Right atrium auricular region (tissue), 2 donors: ENCODE measurements at regions not wholly inside any gene's neighbourhood (a gene's known extent, or its start where the extent isn't known, plus 50 kb on each side); places are given as distances from the start of the nearest gene placed in this dataset.

ENCODE experiments used
- DNase-seq: peaks from one replicate; pipeline ENCODE4 v3.0.0-alpha.2; 2019; ENCODE audit warnings: low spot score
- H3K27ac ChIP-seq, 2 donors: fragments of 200-600 bp; sonication (generic); 1 replicate in 1 of 2; 2 replicates in 1 of 2; pipeline ENCODE4 v1.5.1; 2016 to 2019
- H3K27me3 ChIP-seq, 2 donors: fragments of 200-600 bp; sonication (generic); one replicate each; pipeline versions ENCODE4 v1.5.1 to v1.6.0; 2017 to 2019
- H3K36me3 ChIP-seq: fragments of 200-600 bp; sonication (generic); one replicate; pipeline ENCODE4 v1.5.1; 2016
- H3K4me1 ChIP-seq, 2 donors: fragments of 200-600 bp; sonication (generic); one replicate each; pipeline versions ENCODE4 v1.5.1 to v1.6.0; 2017 to 2019
- H3K4me3 ChIP-seq, 2 donors: fragments of 200-600 bp; sonication (generic); 1 replicate in 1 of 2; 2 replicates in 1 of 2; pipeline ENCODE4 v1.5.1; 2017 to 2019; ENCODE audit warnings: mild to moderate bottlenecking in 1 of 2, moderate library complexity in 1 of 2
- H3K9me3 ChIP-seq, 2 donors: fragments of 200-600 bp; sonication (generic); one replicate each; pipeline ENCODE4 v1.5.1; 2019
- CTCF ChIP-seq, 2 donors: fragments of 200-600 bp; sonication (generic); IDR thresholded peaks; one replicate each; pipeline ENCODE4 v1.5.1; 2019; ENCODE audit warnings: antibody characterized with exemption in 2 of 2

DNA sequence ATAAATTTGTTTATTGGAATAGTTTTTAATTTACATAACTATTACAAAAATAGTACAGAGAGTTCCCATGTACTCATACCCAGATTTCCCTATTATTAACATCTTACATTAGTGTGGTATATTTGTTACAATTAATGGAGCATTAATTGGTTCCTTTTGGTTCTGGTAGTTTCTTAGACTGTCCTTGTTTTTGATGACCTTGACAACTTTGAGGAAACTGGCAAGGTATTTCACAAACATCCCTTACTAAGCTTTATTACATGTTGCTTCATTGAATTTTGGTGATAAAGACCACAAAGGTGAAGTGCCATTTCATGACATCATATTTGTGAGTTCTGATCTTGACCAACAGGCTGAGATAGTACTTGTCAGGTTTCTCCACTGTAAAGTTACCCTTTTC, 379.0 kb upstream of the GCFC2 start:
- H3K4me3 ChIP-seq, result no peak overlapping the region
- H3K27me3 ChIP-seq, result no peaks in the 10 kb centered on the region
- H3K9me3 ChIP-seq, result no peaks in the 10 kb centered on the region
- no peak overlapping the region for H3K27ac ChIP-seq
- no peaks in the 10 kb centered on the region for H3K36me3 ChIP-seq
- no peak for DNase-seq
- TF ChIP-seq CTCF (IDR thresholded peaks at IDR 0.05), result no peak
- H3K4me1 ChIP-seq, result no peaks in the 10 kb centered on the region

DNA sequence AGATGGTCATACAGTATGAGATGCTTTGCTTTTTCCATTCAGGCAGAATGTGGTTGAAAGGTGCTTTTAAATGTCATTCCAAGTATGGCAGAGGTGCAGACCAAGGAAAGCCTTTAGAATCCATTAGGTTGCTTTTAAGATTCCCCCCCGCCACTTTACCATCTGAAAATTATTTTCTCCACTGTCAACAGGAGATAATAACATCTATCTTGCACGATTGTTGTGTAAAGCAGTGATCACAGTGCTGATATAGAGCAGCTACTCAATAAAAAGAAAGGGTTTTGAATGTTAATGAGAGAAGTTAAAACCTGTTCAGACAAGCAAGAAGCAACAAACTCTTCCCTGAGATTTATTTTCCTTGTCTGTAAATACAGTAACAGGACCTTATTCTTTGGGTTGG, 372.5 kb upstream of the GCFC2 start:
- Histone ChIP-seq H3K9me3 (no peaks in the 10 kb centered on the region), H3K4me1 (no peaks in the 10 kb centered on the region), H3K4me3 (no peak overlapping the region), H3K27ac (no peak overlapping the region), H3K36me3 (no peaks in the 10 kb centered on the region), H3K27me3 (no peaks in the 10 kb centered on the region)
- no peak for DNase-seq
- TF ChIP-seq CTCF (IDR thresholded peaks at IDR 0.05), result no peak

GRCh38 chr2:76082509-76082908, 371.8 kb upstream of the GCFC2 start:
- H3K27me3 ChIP-seq, result no peaks in the 10 kb centered on the region
- H3K36me3 ChIP-seq, result no peaks in the 10 kb centered on the region
- H3K4me3 ChIP-seq, result no peak overlapping the region
- no peak for DNase-seq
- TF ChIP-seq CTCF (IDR thresholded peaks at IDR 0.05), result no peak
- H3K27ac ChIP-seq, result no peak overlapping the region
- H3K4me1 ChIP-seq, result no peaks in the 10 kb centered on the region
- no peaks in the 10 kb centered on the region for H3K9me3 ChIP-seq

DNA sequence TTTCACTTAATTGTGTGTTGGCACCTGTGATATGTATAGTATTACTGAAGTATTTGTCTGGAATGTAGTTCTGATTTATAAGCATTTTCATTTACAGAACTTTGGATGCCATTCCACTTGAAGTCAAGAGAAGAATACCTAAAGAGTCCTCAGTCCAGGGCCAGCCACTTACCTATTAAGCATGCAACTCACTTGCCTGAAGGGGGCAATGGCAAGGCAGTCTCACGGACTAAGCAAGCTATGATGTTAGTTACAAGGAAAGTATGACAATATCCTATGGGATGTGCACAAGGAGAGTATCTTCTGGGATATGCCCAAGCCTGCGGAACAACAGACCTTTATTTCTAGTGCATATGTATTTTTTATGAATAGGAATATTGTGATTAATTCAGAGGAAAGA, 369.4 kb upstream of the GCFC2 start:
- no peak for DNase-seq
- H3K9me3 ChIP-seq, result no peaks in the 10 kb centered on the region
- no peaks in the 10 kb centered on the region for H3K36me3 ChIP-seq
- no peaks in the 10 kb centered on the region for H3K27me3 ChIP-seq
- H3K27ac ChIP-seq, result no peak overlapping the region
- TF ChIP-seq CTCF (IDR thresholded peaks at IDR 0.05), result no peak
- no peak overlapping the region for H3K4me3 ChIP-seq
- no peaks in the 10 kb centered on the region for H3K4me1 ChIP-seq

GRCh38 chr2:76075126-76075525, 364.4 kb upstream of the GCFC2 start:
- Histone ChIP-seq H3K36me3 (no peaks in the 10 kb centered on the region), H3K4me1 (no peaks in the 10 kb centered on the region), H3K9me3 (peaks cover 0 to 12% of the 10 kb centered on the region in 2 donors), H3K27me3 (no peaks in the 10 kb centered on the region), H3K4me3 (no peak overlapping the region), H3K27ac (no peak overlapping the region)
- DNase-seq, result no peak
- no peak for TF ChIP-seq CTCF (IDR thresholded peaks at IDR 0.05)

DNA sequence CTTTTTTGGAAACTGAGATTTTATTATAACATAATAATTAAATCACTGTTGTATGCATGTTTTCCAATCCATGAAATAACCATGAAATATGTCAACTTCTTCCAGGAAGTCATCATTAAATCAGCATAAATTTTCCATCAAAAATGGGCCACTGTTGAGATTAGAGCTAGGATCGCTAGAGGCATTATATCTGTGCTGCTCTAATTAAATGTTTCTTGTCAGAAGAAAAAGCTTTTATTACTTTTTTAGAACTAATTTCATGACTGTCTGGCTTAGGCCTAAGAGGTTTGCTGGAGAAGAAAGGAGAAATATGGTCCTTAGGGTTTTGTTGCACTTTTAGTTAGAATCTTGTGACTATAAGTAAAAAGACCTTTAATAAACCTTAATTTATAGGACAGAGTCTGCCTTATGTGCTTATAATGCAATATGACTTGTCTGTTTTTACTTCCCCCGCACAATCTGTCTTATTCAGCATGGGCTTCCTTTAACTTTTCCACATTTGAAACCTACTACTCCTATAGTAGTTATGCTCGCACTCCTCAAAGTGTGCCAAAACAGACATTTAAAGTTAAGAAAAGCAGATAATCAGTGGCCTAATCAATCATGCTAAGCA, 363.4 kb upstream of the GCFC2 start:
- H3K4me3 ChIP-seq, result no peak overlapping the region
- no peak for TF ChIP-seq CTCF (IDR thresholded peaks at IDR 0.05)
- H3K9me3 ChIP-seq, result peaks cover 0 to 12% of the 10 kb centered on the region in 2 donors
- H3K27me3 ChIP-seq, result no peaks in the 10 kb centered on the region
- H3K27ac ChIP-seq, result no peak overlapping the region
- DNase-seq, result no peak
- no peaks in the 10 kb centered on the region for H3K4me1 ChIP-seq
- H3K36me3 ChIP-seq, result no peaks in the 10 kb centered on the region
